SU-DHL-6 (cell line): ENCODE measurements at regions not wholly inside any gene's neighbourhood (a gene's known extent, or its start where the extent isn't known, plus 50 kb on each side); places are given as distances from the start of the nearest gene placed in this dataset.

Experiments used
- H2AFZ ChIP-seq: fragments of 200-600 bp; sonication (generic); 2 replicates; pipeline ENCODE4 v1.6.1; 2014; ENCODE audit warnings: low read depth, mild to moderate bottlenecking, moderate library complexity, mixed read lengths, antibody characterized with exemption, low read length; ENCODE audit not compliant: severe bottlenecking
- H3F3A ChIP-seq: fragments of 200-600 bp; shearing (Covaris generic); 2 replicates; pipeline ENCODE4 v1.6.0; 2016; ENCODE audit warnings: antibody characterized with exemption, mild to moderate bottlenecking; ENCODE audit not compliant: insufficient read depth
- H3K27ac ChIP-seq: fragments of 200-600 bp; sonication (generic); 2 replicates; pipeline ENCODE4 v1.5.1; 2016; ENCODE audit warnings: low read depth, mild to moderate bottlenecking, low read length, moderate library complexity, mixed read lengths
- H3K27me3 ChIP-seq: fragments of 200-600 bp; sonication (generic), shearing (Covaris generic); 2 replicates; pipeline ENCODE4 v1.6.0; 2014; ENCODE audit warnings: mild to moderate bottlenecking, low read length
- H3K36me3 ChIP-seq: fragments of 200-600 bp; sonication (generic); 2 replicates; pipeline ENCODE4 v1.6.1; 2014; ENCODE audit warnings: mild to moderate bottlenecking, low read length, mixed read lengths
- H3K4me2 ChIP-seq: fragments of 300-600, 200-600 bp; shearing (Covaris generic), sonication (generic); 2 replicates; pipeline ENCODE4 v1.6.0; 2014; ENCODE audit warnings: low read length, low read depth, mild to moderate bottlenecking; ENCODE audit not compliant: poor library complexity, severe bottlenecking
- H3K4me3 ChIP-seq: fragments of 200-600 bp; sonication (generic); 2 replicates; pipeline ENCODE4 v1.5.1; 2014; ENCODE audit warnings: antibody characterized with exemption, low read length, mild to moderate bottlenecking, mixed read lengths; ENCODE audit not compliant: insufficient read depth, poor library complexity, severe bottlenecking
- H3K79me2 ChIP-seq: fragments of 200-600 bp; sonication (generic); 2 replicates; pipeline ENCODE4 v1.6.1; 2014; ENCODE audit warnings: mild to moderate bottlenecking, low read length, moderate library complexity; ENCODE audit not compliant: insufficient read depth
- H3K9ac ChIP-seq: fragments of 200-600 bp; sonication (generic); 2 replicates; pipeline ENCODE4 v1.7.0; 2014; ENCODE audit warnings: mild to moderate bottlenecking, low read length
- H3K9me2 ChIP-seq: fragments of 200-600 bp; sonication (generic); replicated peaks from 2 replicates; pipeline ENCODE4 v1.6.1; 2014; ENCODE audit warnings: low read length; ENCODE audit not compliant: insufficient read depth
- H3K9me3 ChIP-seq: fragments of 200-600 bp; sonication (generic); 2 replicates; pipeline ENCODE4 v1.6.1; 2014; ENCODE audit warnings: low read length, mixed read lengths; ENCODE audit not compliant: insufficient read depth
- H4K20me1 ChIP-seq: fragments of 200-600 bp; sonication (generic); 2 replicates; pipeline ENCODE4 v1.6.1; 2014; ENCODE audit warnings: low read depth, mild to moderate bottlenecking, antibody characterized with exemption, low read length, moderate library complexity, mixed read lengths
- CTCF ChIP-seq: fragments of 200-600 bp; sonication (generic); IDR thresholded peaks from one replicate; pipeline ENCODE4 v1.5.1; 2017; ENCODE audit warnings: antibody characterized with exemption, mild to moderate bottlenecking, low read length, moderate library complexity; ENCODE audit not compliant: insufficient read depth, poor library complexity, severe bottlenecking
- EZH2phosphoT487 ChIP-seq: fragments of 200-600 bp; sonication (generic), shearing (Covaris generic); conservative IDR thresholded peaks from 2 replicates; pipeline ENCODE4 v1.6.1; 2018; ENCODE audit warnings: mild to moderate bottlenecking, antibody characterized with exemption, low read length, moderate library complexity, mixed read lengths

GRCh38 chr16:49000594-49000993 is 281.0 kb downstream of the CBLN1 start:
- Histone ChIP-seq H3K27me3 (no peaks in the 10 kb centered on the region), H3K36me3 (no peaks in the 10 kb centered on the region), H3K9ac (no peak overlapping the region), H3K4me3 (no peak overlapping the region), H3K9me3 (no peaks in the 10 kb centered on the region), H3K79me2 (no peaks in the 10 kb centered on the region), H3K27ac (no peak overlapping the region), H3K4me2 (no peak overlapping the region), H2AFZ (no peak overlapping the region), H3K9me2 (no peaks in the 10 kb centered on the region), H4K20me1 (no peaks in the 10 kb centered on the region), H3F3A (no peaks in the 10 kb centered on the region)
- TF ChIP-seq CTCF (peak; percentile 67), EZH2phosphoT487 (no peak)

GRCh38 chr16:48999508-48999907 is 282.1 kb downstream of the CBLN1 start:
- TF ChIP-seq EZH2phosphoT487 (no peak), CTCF (no peak)
- Histone ChIP-seq H2AFZ (no peak overlapping the region), H3F3A (no peaks in the 10 kb centered on the region), H3K9me3 (no peaks in the 10 kb centered on the region), H3K4me3 (no peak overlapping the region), H3K27ac (no peak overlapping the region), H3K27me3 (no peaks in the 10 kb centered on the region), H3K9ac (no peak overlapping the region), H3K4me2 (no peak overlapping the region), H4K20me1 (no peaks in the 10 kb centered on the region), H3K36me3 (no peaks in the 10 kb centered on the region), H3K79me2 (no peaks in the 10 kb centered on the region), H3K9me2 (no peaks in the 10 kb centered on the region)

- no peak overlapping the region for H2AFZ ChIP-seq
- TF ChIP-seq CTCF, result no peak
- TF ChIP-seq EZH2phosphoT487, result no peak
- no peaks in the 10 kb centered on the region for H3K9me3 ChIP-seq
- H3K79me2 ChIP-seq, result no peaks in the 10 kb centered on the region
- no peak overlapping the region for H3K4me2 ChIP-seq
- no peaks in the 10 kb centered on the region for H3K27me3 ChIP-seq
- no peak overlapping the region for H3K9ac ChIP-seq
- no peak overlapping the region for H3K4me3 ChIP-seq
- H4K20me1 ChIP-seq, result no peaks in the 10 kb centered on the region
- no peaks in the 10 kb centered on the region for H3K9me2 ChIP-seq
- no peaks in the 10 kb centered on the region for H3K36me3 ChIP-seq
- no peak overlapping the region for H3K27ac ChIP-seq
- H3F3A ChIP-seq, result no peaks in the 10 kb centered on the region
Observed at GRCh38 chr16:48999044-48999443, 282.6 kb downstream of the CBLN1 start.
